Activated B cell treated with CpG ODN at 0.5 μM for 24 hours (primary cell): ENCODE measurements at regions not wholly inside any gene's neighbourhood (a gene's known extent, or its start where the extent isn't known, plus 50 kb on each side); places are given as distances from the start of the nearest gene placed in this dataset.

Source experiments
- ATAC-seq: fragments of 200-7000 bp; cut with Tn5 transposase; one replicate; pipeline ENCODE4 v1.10.0; 2021; ENCODE audit warnings: low read depth, mild to moderate bottlenecking, moderate library complexity
- CTCF ChIA-PET: fragments of 350-600 bp; sonication (Branson Sonifier 250); formaldehyde crosslinking; loops from one replicate; lab custom pipeline; 2021; ENCODE audit warnings: antibody characterized with exemption; lab: Charles Lee
- POLR2A ChIA-PET: fragments of 350-600 bp; sonication (Branson Sonifier 250); formaldehyde crosslinking; loops from one replicate; lab custom pipeline; 2021; ENCODE audit warnings: antibody characterized with exemption; lab: Charles Lee
- DNase-seq: peaks from one replicate; pipeline ENCODE4 v3.0.0; 2022
- H3K27ac Mint-ChIP-seq: one replicate; pipeline ENCODE4 v1.8.0; 2020; ENCODE audit warnings: mixed read lengths
- H3K27me3 Mint-ChIP-seq: one replicate; pipeline ENCODE4 v1.8.0; 2021; ENCODE audit warnings: mixed read lengths
- H3K36me3 Mint-ChIP-seq: one replicate; pipeline ENCODE4 v1.8.0; 2021; ENCODE audit warnings: low read depth, mixed read lengths
- H3K4me1 Mint-ChIP-seq: one replicate; pipeline ENCODE4 v1.8.0; 2021; ENCODE audit warnings: mixed read lengths
- H3K4me3 Mint-ChIP-seq: one replicate; pipeline ENCODE4 v1.8.0; 2020; ENCODE audit warnings: mild to moderate bottlenecking, mixed read lengths
- H3K9me3 Mint-ChIP-seq: one replicate; pipeline ENCODE4 v1.8.0; 2020; ENCODE audit warnings: mixed read lengths
- intact Hi-C: fragments of 100-400 bp; cut with micrococcal nuclease; formaldehyde crosslinking; loops from one replicate; pipeline ENCODE4 v1.15.1; 2024
- TF ChIP-seq, protein P1 (sequence below): fragments of 200-600 bp; IDR thresholded peaks from one replicate; pipeline ENCODE4 v1.8.0; 2022; ENCODE audit warnings: antibody characterized with exemption, mild to moderate bottlenecking

- POLR2A ChIA-PET = no interaction called here
- Mint-ChIP-seq H3K4me3 (no peak overlapping the region), H3K9me3 (no peaks in the 10 kb centered on the region), H3K4me1 (no peaks in the 10 kb centered on the region), H3K36me3 (no peaks in the 10 kb centered on the region), H3K27ac (no peak overlapping the region), H3K27me3 (no peaks in the 10 kb centered on the region)
- no peak for ATAC-seq
- CTCF ChIA-PET = no interaction called here
- intact Hi-C loops = no loop called here
- DNase-seq = no peak
- TF ChIP-seq, protein P1, sequence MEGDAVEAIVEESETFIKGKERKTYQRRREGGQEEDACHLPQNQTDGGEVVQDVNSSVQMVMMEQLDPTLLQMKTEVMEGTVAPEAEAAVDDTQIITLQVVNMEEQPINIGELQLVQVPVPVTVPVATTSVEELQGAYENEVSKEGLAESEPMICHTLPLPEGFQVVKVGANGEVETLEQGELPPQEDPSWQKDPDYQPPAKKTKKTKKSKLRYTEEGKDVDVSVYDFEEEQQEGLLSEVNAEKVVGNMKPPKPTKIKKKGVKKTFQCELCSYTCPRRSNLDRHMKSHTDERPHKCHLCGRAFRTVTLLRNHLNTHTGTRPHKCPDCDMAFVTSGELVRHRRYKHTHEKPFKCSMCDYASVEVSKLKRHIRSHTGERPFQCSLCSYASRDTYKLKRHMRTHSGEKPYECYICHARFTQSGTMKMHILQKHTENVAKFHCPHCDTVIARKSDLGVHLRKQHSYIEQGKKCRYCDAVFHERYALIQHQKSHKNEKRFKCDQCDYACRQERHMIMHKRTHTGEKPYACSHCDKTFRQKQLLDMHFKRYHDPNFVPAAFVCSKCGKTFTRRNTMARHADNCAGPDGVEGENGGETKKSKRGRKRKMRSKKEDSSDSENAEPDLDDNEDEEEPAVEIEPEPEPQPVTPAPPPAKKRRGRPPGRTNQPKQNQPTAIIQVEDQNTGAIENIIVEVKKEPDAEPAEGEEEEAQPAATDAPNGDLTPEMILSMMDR = no peak
Observed at GRCh38 chr5:167985373-167985772, 306.1 kb upstream of the WWC1 start.

GRCh38 chr5:167987490-167988280, 303.8 kb upstream of the WWC1 start:
- no peak for ATAC-seq
- ChIA-PET CTCF (no interaction called here), POLR2A (no interaction called here)
- intact Hi-C loops = no loop called here
- TF ChIP-seq, protein P1 = no peak
- Mint-ChIP-seq H3K36me3 (no peaks in the 10 kb centered on the region), H3K4me3 (no peak overlapping the region), H3K9me3 (no peaks in the 10 kb centered on the region), H3K4me1 (no peaks in the 10 kb centered on the region), H3K27me3 (no peaks in the 10 kb centered on the region), H3K27ac (no peak overlapping the region)
- DNase-seq = no peak

DNA sequence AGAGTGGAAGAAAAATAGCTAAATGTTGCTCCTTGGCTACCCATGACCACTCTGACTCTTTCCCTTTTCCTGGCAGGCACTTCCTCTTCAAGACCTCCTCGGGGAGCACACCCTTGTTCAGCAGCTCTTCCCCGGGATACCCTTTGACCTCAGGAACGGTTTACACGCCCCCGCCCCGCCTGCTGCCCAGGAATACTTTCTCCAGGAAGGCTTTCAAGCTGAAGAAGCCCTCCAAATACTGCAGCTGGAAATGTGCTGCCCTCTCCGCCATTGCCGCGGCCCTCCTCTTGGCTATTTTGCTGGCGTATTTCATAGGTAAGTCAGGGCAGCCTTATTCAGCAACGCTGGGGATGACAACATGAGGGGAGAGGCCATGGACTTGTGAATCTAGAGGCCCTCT, 298.6 kb upstream of the WWC1 start:
- DNase-seq (no peak), ATAC-seq (no peak)
- H3K4me1 Mint-ChIP-seq = no peaks in the 10 kb centered on the region
- H3K27ac Mint-ChIP-seq = no peak overlapping the region
- no peak overlapping the region for H3K4me3 Mint-ChIP-seq
- TF ChIP-seq, protein P1 = no peak
- intact Hi-C loops = no loop called here
- H3K9me3 Mint-ChIP-seq = no peaks in the 10 kb centered on the region
- ChIA-PET CTCF (no interaction called here), POLR2A (no interaction called here)
- H3K36me3 Mint-ChIP-seq = no peaks in the 10 kb centered on the region
- no peaks in the 10 kb centered on the region for H3K27me3 Mint-ChIP-seq

DNA sequence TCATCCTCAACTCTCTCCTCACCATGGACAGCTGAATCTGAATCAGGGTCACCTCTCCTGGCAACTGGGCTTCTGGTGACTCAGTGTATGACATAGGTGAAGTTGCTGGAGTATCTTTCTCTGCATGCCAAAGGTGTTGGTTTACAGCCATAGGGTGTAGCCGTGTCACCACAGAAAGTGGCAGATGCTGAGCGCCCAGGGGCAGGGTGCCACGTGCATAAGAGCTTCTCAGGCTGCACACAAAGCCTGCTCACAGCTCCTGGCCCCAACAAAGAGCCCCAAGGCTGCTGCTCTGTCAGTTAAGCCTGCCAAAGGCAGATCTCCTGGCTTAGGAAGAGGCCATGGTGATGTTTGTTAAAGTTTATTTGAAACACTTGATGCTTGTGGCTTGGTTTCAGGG, 297.7 kb upstream of the WWC1 start:
- Mint-ChIP-seq H3K36me3 (no peaks in the 10 kb centered on the region), H3K27ac (no peak overlapping the region), H3K4me3 (no peak overlapping the region), H3K4me1 (no peaks in the 10 kb centered on the region), H3K9me3 (no peaks in the 10 kb centered on the region), H3K27me3 (no peaks in the 10 kb centered on the region)
- DNase-seq = no peak
- TF ChIP-seq, protein P1 = no peak
- POLR2A ChIA-PET = no interaction called here
- CTCF ChIA-PET = no interaction called here
- ATAC-seq = no peak
- intact Hi-C loops = no loop called here

DNA sequence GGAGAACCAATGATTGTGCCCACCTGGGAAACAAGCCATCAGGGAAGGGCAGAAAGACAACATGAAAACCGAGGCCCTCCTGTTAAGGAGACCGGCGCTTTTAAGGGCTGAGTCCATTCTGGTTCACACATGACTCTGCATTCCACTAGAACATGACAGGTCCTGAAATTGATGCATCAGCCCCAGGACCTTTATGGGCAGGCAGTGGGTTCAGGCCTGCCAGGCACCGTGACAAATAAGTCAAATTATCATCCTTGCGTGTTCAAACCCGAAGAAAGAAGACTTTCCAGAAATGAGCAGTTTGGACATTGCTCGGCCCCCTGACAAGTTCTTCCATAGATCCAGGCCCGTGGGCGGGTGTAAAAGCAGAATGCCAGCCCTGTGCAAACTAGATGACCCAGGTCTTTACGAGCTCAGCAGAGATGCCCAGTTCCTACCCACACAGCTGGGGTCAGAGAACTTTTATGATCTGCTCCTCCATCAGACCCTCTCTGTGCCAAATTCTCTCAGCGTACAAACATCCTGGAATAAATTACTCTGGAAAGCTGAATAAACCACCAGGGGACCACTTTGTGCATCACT, 295.5 kb upstream of the WWC1 start:
- POLR2A ChIA-PET = no interaction called here
- Mint-ChIP-seq H3K36me3 (no peaks in the 10 kb centered on the region), H3K27me3 (no peaks in the 10 kb centered on the region), H3K9me3 (no peaks in the 10 kb centered on the region), H3K4me1 (no peaks in the 10 kb centered on the region), H3K4me3 (no peak overlapping the region), H3K27ac (no peak overlapping the region)
- CTCF ChIA-PET = no interaction called here
- TF ChIP-seq, protein P1 = no peak
- intact Hi-C loops = no loop called here
- ATAC-seq (no peak), DNase-seq (no peak)
